GM21723 (cell line): ENCODE measurements at regions not wholly inside any gene's neighbourhood (a gene's known extent, or its start where the extent isn't known, plus 50 kb on each side); places are given as distances from the start of the nearest gene placed in this dataset.
A peak's percentile ranks its signal among the peaks of the same experiment; 100 is the strongest.

Experiments
- ATAC-seq: cut with Tn5 transposase; IDR thresholded peaks from one replicate; pipeline ENCODE4 v1.9.1; 2021; ENCODE audit warnings: mild to moderate bottlenecking, moderate library complexity; ENCODE audit not compliant: unreplicated experiment

DNA sequence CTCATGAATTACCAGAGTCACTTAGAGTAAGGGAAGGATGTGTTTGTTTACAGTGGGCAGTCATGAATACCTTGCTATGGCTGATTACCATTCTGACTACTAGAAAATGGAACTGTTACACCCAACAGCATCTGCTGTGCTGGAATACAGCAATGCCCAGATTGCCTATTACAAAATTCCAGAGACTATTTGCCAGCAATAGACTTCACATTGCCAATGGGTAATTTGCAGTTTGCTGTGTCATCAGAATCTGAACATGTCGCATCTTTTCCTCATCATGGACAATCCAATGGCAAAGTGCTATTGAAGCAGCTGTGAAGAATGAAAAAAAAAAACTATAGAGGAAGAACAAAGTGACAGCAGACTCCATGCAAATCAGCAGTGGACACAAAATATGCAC, 356.6 kb downstream of the CXXC4 start:
- ATAC-seq: no peak

DNA sequence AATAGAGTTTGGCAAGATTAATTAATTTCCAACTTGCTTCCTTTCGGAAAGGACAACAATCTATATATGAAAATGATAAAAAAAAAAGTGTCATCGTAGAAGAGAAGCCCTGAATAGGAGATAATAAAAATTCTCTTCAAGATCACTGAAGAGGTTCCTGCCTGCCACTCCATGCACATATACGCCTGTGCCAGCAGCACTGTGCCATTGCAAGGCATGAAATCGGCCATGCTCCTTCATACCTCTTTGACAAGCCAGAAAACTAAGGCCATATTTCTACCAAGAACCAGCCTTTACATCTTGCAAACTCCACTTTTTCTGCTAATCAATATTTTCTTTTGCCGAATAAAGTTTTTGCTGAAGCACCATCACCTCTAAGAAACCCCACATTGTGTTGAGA, 365.5 kb downstream of the CXXC4 start:
- no peak for ATAC-seq

DNA sequence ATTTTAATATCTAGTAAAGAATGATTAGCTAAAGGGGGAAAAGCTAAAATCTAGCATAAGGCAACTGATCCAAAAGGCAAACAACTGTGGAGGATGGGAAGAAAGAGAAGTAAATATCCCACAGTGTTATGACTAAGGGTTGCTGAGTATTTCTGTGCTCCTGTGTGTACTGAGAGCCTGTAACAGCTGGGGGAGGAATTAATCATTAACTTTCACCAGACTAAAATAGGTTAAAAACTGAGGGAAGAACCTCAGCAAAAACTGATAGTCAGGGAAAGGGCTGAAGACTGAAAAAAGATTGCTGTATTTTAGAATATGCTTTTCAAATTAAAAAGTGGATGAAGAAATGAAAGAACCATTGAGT, 365.9 kb downstream of the CXXC4 start:
- no peak for ATAC-seq

DNA sequence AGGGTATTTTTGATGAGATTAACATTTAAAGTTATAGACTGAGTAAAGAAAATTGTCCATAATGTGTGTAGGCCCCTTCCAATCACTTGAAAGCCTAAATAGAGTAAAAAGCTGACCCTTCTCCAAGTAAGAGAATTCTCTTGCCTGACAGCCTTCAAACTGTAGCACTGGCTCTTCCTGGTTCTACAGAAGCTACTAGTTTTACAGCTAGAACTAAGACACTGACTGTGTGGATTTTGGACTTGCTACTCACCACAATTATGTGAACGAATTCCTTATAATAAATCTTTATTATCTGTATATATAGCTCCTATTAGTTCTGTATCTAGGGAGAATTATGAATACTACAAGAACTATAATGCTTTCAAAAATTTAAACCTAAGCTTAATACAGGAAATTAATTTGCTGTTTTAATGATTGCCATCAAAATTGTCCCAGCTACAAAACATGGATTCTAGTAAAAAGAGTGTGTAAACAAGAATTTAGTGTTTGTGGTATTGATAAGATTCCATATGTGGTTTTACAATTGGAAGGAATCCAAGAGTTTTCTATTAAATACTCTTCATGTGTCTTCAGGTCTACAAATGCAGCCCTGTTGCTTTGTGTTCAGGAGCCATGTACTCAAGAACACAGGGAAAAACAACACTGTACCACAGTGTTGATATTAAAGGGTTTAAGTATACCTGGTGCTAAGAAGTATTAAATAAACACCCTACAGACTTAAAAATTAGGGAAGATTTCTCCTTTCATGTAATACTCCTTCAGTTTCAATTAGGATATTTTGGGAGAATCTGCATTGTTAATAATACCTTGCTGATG, 366.5 kb downstream of the CXXC4 start:
- ATAC-seq: no peak

DNA sequence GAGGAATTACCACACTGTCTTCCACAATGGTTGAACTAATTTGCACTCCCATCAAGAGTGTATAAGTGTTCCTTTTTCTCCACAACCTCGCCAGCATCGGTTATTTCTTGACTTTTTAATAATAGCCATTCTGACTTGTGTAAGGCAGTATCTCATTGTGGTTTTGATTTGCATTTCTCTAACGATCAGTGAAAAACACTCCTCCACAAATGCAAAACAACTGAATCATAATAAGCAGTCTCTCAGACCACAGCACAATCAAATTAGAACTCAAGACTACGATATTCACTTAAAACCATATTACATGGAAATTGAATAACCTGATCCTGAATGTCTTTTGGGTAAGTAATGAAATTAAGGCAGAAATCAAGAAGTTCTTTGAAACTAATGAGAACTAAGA, 371.7 kb downstream of the CXXC4 start:
- ATAC-seq: no peak

DNA sequence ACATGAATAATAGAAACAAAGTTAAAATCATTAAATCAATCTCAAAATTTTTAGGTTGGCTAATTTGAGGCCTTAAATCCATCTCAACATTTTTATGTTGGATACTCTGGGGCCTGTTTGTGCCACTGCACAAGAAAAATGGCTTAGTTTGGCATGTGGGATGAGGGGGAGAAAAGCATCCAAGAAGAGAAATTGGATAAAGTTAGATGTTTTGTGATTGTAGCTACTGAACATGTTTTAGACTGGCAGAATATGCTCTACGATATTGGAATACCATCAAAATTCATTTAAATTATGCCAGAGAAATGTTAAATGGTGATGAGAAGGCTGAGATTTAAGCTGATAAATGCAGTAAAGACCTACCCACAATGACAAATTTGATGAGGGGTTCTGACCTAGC, 376.9 kb downstream of the CXXC4 start:
- no peak for ATAC-seq

DNA sequence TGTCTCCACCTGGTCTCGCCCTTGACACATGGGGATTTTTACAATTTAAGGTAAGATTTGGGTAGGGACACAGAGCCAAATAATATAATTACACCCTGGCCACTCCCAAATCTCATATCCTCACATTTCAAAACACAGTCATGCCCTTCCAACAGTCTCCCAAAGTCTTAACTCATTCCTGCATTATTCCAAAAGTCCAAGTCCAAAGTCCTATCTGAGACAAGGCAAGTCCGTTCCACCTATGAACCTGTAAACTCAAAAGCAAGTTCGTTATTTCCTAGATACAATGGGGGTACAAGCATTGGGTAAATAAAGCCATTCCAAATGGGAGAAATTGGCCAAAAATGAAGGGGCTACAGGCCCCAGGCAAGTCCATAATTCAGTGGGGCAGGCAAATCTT, 380.8 kb downstream of the CXXC4 start:
- ATAC-seq: no peak

DNA sequence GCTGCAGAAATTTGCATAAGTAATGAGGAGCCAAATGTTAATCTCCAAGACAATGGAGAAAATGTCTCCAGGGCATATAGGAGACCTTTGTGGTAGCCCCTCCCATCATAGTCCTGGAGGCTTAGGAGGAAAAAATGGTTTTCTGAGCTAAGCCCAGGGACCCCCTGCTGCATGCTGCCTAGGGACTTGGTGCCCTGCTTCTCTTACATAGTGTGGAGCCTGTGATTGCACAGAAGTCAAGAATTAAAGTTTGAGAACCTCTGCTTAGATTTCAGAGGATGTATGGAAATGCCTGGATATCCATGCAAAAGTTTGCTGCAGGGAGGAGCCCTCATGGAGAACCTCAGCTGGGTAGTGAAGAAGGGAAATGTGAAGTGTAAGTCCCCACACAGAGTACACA, 379.4 kb upstream of the TACR3 start:
- ATAC-seq: no peak

DNA sequence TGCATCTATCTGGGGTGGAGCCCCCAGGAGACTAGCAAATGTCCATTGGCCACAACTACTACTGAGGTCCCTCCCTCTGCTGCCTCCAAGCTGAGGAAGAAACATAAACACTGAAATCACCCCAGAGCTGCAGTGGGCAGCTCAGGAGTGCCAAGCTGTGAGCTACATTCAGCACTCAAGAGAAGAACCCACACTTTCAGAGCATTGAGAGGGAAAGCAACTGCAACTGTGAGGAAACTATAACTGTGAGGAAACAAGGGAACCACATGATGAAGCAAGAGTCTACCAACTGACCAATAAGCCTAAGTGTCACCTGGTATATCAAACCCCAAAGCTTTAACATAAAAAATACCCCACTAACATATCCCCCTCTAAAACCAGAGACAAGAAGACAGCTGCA, 373.5 kb upstream of the TACR3 start:
- no peak for ATAC-seq

DNA sequence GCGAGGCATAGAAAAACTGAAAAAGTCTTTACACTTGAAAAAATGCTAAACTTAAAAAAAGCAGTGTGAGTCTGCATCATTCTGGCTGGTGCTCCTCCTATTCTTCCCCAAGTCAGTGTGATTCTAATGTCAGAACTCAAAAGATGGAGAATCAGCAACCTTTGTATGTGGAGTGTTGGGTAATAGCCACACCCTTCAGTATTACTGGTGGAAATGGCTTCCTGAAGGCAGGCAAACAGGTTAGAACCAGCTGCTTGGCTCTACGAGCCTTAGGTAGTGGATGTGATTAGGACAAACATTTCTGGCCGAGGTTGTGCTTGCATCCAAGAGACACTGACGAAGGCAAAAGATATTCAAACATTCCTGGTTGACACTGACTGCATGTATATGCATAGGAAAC, 353.4 kb upstream of the TACR3 start:
- ATAC-seq: no peak

DNA sequence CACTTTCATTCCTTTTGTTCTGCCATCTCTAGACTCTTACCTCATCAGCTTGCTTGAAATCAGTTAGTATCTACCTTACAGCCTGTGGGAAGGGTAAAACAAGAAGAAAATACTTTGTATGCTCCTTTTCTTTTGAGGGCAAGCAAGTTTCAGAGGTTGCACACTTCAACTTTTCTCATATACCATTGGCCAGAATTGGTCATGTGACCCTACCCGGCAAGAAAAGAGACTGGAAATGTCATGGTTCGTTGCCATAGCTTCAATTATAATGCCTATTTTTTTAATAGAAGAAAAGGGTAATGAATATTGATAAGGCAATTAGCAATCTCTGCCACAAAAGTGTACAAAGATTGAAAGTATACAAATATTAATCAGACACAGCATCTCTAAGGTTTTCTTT, 346.7 kb upstream of the TACR3 start:
- no peak for ATAC-seq

DNA sequence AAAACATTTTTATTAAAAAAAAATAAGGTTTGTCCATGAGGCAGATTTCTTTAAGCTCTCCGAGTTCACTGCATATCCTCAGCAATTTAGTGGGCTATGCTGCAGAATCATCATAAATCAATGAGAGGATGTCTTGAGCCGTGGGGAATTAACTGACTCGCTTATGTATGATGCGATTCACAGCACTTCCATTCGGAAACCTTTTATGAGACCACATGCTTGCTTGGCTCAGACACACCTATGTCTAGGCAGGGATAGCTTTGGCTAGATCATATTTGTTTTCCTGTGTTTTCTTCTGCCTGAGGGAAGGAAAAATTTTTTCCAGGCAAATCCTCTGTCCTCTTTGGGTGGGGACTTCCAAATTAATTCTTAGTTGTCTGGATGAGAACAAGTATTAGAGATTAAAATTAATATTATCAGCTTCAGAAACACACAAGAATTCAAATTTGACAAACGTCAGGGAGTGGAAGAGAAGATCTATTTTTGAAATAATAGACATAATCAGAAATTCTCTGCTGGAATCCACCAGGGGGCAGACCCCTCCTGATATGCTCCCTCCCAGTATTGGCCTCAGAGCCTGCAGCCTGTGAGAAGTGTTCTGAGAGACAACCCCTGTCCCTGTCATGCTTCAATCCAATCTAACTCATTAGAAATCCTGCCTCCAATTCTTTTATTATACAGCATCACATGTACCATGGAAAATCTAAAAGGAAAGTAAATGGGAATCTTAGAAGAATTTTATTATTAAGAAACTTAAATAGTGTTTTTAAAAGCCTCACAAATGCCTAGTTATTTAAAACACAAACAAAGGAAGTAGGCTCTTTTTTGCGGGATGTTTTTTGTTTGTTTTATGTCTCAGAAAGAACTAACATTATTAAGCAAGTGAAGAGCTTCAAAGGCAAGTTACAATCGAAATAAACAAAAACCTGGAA, 345.1 kb upstream of the TACR3 start:
- peak; percentile 91 for ATAC-seq

DNA sequence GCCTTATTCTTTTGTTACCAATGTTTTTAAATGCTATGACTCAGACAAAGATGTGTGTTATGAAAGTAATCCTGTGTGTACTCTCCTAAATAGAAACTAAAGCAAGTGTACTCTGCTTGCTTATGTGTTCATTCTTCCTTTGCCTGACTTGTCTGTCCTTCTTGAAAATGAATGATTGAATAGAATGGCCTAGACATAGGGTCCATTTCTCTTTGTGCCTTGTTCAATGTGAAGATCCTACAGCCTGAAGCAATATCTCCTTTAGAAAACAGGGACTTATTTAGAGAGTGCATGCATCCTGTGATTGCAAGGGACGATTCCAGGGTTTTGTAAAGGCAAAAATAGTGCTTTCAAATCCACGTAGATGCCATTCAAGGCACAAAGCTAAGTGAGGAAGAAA, 343.6 kb upstream of the TACR3 start:
- ATAC-seq: no peak

DNA sequence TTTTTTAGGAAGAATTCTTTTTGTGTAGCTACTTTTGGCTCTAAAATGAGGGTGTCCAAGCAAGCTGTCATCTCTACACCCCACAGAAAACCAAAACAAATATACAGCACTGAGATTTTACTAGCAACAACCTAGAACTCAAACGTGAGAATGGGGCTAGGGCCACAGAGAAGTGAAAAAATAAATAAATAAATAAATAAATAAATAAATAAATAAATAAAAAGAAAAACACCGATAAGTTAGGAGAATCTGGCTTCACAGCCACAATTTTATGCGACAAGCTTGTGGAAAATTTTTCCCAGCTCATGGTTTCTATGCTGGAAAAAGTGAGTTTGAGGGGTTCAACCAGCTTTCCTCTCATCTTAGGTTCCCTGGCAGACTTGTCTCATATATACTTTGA, 324.6 kb upstream of the TACR3 start:
- ATAC-seq: no peak

DNA sequence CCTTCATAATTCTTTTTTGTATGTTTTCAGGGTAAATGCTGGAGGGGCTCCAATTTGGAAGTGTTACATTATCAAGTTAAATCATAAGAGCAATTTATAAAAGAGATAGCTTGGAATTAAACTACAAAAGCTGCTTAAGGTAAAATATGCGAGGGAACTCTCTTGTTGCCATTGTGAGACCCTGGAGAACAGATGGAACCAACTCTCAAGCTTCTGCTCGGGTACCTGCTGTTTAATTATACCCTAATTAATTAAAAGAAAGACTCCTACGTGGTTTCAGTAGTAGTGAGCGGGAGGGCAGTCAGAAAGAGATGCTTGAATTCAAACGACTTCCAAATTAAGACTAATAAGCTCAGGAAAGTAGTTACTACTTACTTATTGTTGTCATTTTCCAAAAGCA, 313.1 kb upstream of the TACR3 start:
- no peak for ATAC-seq

DNA sequence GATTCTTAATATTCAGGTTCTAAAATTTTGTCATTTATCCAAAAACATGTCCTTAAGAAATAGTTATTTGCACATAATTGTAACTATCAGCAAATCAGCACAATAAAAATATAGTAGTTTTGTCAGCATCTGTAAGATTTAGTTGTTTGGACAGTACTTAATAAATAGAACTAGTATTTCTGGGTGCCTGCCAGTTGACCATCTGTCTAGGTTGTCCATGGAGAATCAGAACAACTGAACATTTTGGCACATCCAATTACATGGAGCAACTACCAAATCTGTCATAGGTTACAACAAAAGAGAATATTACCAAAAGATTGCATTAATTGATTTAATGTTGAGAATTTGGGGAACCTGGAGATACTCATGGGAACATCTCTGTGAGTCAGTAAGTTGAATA, 305.5 kb upstream of the TACR3 start:
- no peak for ATAC-seq

DNA sequence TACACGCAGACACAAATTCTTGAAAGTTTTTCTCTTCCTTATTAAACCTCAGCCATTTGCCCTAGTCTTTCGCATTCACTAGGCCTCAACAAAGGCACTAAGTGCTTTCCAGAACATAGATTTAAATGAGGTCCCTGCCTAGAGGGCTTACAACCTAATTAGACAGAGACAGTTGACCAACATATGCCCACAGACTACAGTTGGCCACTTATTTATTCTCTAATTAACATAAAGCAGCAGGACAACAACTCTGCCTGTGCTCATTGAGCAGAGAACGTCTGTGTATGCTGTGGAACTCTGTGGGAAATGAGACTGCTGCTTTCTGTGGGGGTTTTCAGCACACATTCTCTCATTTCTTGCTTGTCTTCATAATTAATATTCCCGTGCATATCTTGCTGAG, 303.0 kb upstream of the TACR3 start:
- ATAC-seq: no peak

DNA sequence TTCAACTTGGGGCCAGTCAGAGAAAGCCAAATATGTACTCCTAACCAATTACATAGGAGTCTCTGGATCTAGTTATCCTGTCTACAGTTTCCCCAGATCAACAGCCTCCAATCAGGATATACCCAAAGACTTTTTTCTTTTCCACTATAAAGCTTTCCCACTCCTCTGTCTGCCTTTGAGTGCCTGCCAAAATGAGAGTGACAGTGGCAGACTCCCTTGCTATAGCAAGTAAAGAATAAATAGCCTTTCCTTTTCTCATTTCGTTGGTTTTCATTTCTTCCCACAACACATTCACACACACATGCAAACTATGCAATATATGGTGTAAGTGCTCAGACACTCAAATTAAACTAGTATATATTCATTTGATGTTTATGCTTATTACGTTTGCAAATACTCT, 302.4 kb upstream of the TACR3 start:
- ATAC-seq: no peak

DNA sequence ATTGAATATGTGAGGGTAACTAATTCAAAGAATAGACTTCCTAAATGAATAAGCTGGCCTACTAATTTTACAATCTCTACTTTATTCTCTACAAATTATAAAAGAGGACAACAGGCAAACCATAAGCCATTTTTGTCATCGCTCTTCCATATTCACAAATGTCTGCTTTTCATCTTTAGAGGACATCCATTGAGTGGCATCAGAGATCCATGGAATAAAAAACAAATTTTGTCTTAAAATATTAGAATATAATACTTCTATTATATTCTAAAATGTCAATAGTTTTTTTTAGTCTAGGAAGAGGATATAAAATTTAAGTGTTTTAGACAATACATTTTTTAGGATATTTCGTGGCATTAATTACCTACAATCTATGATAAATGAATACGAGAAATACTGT, 300.9 kb upstream of the TACR3 start:
- ATAC-seq: no peak

DNA sequence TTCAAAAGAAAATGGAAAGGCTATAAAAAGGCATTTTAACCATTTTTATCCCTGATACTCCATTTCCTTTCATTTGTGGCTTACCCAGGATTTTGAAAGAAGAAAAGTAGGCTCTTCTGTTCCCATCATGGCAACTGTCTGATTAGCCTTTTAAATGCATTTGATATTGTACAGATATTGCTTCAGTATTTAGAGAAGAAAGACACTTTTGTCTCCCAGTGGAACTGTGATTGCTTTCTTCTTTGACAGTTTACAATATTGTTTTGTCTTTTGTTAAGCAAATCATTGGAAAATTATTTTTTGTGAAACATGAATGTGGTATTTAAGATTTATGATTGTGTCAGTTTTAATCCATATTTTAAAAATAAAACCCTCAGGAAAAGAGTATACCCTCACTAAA, 297.4 kb upstream of the TACR3 start:
- ATAC-seq: no peak

DNA sequence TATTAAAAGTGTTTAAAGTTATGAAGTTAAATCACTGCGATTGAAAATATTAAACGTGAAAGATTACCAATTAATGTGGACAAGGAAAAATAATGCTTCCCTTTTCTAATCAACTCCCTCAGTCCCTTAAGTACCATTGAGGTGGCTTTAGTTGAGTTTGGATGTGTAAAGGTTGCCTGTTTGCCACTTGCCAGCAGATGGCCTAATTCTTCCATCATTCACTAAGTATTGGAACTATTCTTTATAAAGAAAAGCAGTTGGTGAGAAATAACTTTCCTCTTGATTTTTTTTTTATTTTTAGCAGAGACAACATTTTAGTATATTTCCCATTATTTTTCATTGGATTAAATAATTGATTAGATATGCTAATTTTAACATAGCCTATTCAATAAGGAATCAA, 295.9 kb upstream of the TACR3 start:
- no peak for ATAC-seq

DNA sequence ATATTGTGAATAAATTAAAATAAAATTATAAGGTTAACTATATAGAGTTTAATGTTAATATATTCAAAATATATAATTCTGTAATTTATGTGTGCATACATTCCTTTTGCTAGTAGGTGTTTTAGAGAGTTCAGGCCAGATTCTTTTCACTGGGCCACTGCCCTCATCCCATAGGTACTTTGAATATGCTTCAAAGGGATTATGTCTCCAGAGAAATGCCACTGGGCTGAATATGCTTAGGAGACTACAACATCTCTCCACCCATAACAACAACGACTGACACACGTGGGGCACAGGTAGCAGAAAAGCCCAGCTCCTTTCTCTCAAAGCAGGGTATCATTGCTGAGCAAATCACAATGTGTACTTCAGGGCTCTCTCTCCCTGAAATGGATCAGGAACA, 290.9 kb upstream of the TACR3 start:
- no peak for ATAC-seq
